Trophoblast cell (in vitro differentiated cells and primary cell): ENCODE measurements at regions not wholly inside any gene's neighbourhood (a gene's known extent, or its start where the extent isn't known, plus 50 kb on each side); places are given as distances from the start of the nearest gene placed in this dataset.

Experiments used
- DNase-seq, 2 donors: peaks; one replicate each; pipeline ENCODE4 v3.0.0-alpha.2; 2016
- H2AFZ ChIP-seq: 2 replicates; pipeline ENCODE4 v1.6.1; 2013; ENCODE audit warnings: low read length, moderate library complexity, mild to moderate bottlenecking; ENCODE audit not compliant: insufficient read depth, poor library complexity
- H2AK5ac ChIP-seq: 2 replicates; pipeline ENCODE4 v1.6.1; 2013; ENCODE audit warnings: mild to moderate bottlenecking, low read length
- H2BK120ac ChIP-seq: 2 replicates; pipeline ENCODE4 v1.6.1; 2013; ENCODE audit warnings: low read length, mild to moderate bottlenecking, moderate library complexity; ENCODE audit not compliant: insufficient read depth, poor library complexity
- H2BK12ac ChIP-seq: 2 replicates; pipeline ENCODE4 v1.6.1; 2013; ENCODE audit warnings: mild to moderate bottlenecking, low read length, moderate library complexity
- H2BK5ac ChIP-seq: 2 replicates; pipeline ENCODE4 v1.6.1; 2013; ENCODE audit warnings: low read length, low read depth, moderate library complexity, mild to moderate bottlenecking; ENCODE audit not compliant: poor library complexity
- H3K14ac ChIP-seq: 2 replicates; pipeline ENCODE4 v1.6.1; 2013; ENCODE audit warnings: mild to moderate bottlenecking, low read length
- H3K18ac ChIP-seq: 2 replicates; pipeline ENCODE4 v1.6.1; 2013; ENCODE audit warnings: mild to moderate bottlenecking, low read length
- H3K23ac ChIP-seq: 2 replicates; pipeline ENCODE4 v1.6.1; 2013; ENCODE audit warnings: low read length
- H3K27ac ChIP-seq: 2 replicates; pipeline ENCODE4 v1.5.1; 2013; ENCODE audit warnings: low read depth, mild to moderate bottlenecking, inconsistent platforms, low read length, moderate library complexity
- H3K27me3 ChIP-seq: 2 replicates; pipeline ENCODE4 v1.6.1; 2013; ENCODE audit warnings: inconsistent platforms, mild to moderate bottlenecking, low read length, moderate library complexity; ENCODE audit not compliant: insufficient read depth
- H3K36me3 ChIP-seq, 2 experiments: 1 replicate in 1 of 2; 2 replicates in 1 of 2; pipeline ENCODE4 v1.6.1; 2013; ENCODE audit warnings: low read length in 2 of 2, mild to moderate bottlenecking in 2 of 2, moderate library complexity in 1 of 2; ENCODE audit not compliant: insufficient read depth in 2 of 2, control insufficient read depth in 1 of 2
- H3K4ac ChIP-seq: 2 replicates; pipeline ENCODE4 v1.6.1; 2013; ENCODE audit warnings: low read depth, mild to moderate bottlenecking, low read length, moderate library complexity
- H3K4me1 ChIP-seq, 2 experiments: 1 replicate in 1 of 2; 2 replicates in 1 of 2; pipeline ENCODE4 v1.6.1; 2013; ENCODE audit warnings: low read length in 2 of 2, mild to moderate bottlenecking in 2 of 2, moderate library complexity in 1 of 2; ENCODE audit not compliant: insufficient read depth in 2 of 2, control insufficient read depth in 1 of 2
- H3K4me2 ChIP-seq: 2 replicates; pipeline ENCODE4 v1.6.1; 2013; ENCODE audit warnings: inconsistent platforms, mild to moderate bottlenecking, low read length, moderate library complexity
- H3K4me3 ChIP-seq: 2 replicates; pipeline ENCODE4 v1.5.1; 2013; ENCODE audit warnings: mild to moderate bottlenecking, low read depth, low read length, inconsistent platforms
- H3K79me1 ChIP-seq: one replicate; pipeline ENCODE4 v1.6.1; 2013; ENCODE audit warnings: low read length
- H3K79me2 ChIP-seq: 2 replicates; pipeline ENCODE4 v1.6.1; 2013; ENCODE audit warnings: low read length, mild to moderate bottlenecking; ENCODE audit not compliant: control insufficient read depth, insufficient read depth, poor library complexity
- H3K9ac ChIP-seq: 2 replicates; pipeline ENCODE4 v1.6.1; 2013; ENCODE audit warnings: mild to moderate bottlenecking, low read length
- H3K9me3 ChIP-seq: 2 replicates; pipeline ENCODE4 v1.6.1; 2013; ENCODE audit warnings: low read depth, mild to moderate bottlenecking, control low read depth, inconsistent platforms, low read length; ENCODE audit not compliant: insufficient read depth
- H4K12ac ChIP-seq: 2 replicates; pipeline ENCODE4 v1.6.1; 2013; ENCODE audit warnings: low read depth, mild to moderate bottlenecking, low read length, moderate library complexity
- H4K8ac ChIP-seq: 2 replicates; pipeline ENCODE4 v1.6.1; 2013; ENCODE audit warnings: low read depth, mild to moderate bottlenecking, low read length, moderate library complexity
- H4K91ac ChIP-seq: one replicate; pipeline ENCODE4 v1.6.1; 2013; ENCODE audit warnings: low read depth, mild to moderate bottlenecking, low read length, moderate library complexity
- WGBS: extraction: QIAGEN DNeasy Blood & Tissue Kit; methylation state at CpG from one replicate; pipeline ENCODE4 v1.1.7; 2013; ENCODE audit warnings: missing lambda C conversion rate; ENCODE audit not compliant: insufficient read length, insufficient coverage; ENCODE audit errors: extremely low coverage; 5-methylcytosine and 5-hydroxymethylcytosine counted together

DNA sequence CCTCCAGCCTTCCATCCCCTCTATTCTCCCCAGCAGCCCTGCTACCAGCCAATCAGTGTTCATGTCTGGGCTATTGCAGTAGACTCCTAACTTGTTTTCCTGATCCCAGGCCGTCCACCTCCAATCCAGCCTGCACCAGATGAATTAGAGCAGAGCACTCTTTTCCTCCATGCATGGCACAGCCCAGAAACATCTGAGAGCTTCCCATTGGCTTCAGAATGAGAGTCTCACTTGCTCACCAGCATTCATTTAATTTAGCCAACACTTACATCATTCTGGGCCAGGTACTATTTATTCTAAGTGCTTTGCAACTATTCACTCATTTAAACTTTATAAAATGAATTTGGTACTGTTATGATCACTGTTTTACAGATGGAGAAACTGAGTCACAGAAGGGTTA lies 51.4 kb upstream of the DUSP5 start:
- Histone ChIP-seq H3K36me3 (no peaks in the 10 kb centered on the region), H2BK120ac (peak overlapping the region; percentile 41), H3K4me2 (no peak overlapping the region), H3K14ac (no peak overlapping the region), H4K91ac (peak overlapping the region; percentile 55), H3K4me3 (no peak overlapping the region), H2BK12ac (peak overlapping the region; percentile 61), H3K9ac (no peak overlapping the region), H3K9me3 (no peaks in the 10 kb centered on the region), H4K8ac (no peak overlapping the region), H3K23ac (no peak overlapping the region), H3K18ac (no peak overlapping the region), H3K79me1 (peaks cover 7% of the 10 kb centered on the region), H3K4me1 (peaks cover 8 to 11% of the 10 kb centered on the region in 2 experiments), H3K27ac (no peak overlapping the region), H2AFZ (no peak overlapping the region), H2AK5ac (no peak overlapping the region), H2BK5ac (no peak overlapping the region), H3K27me3 (no peaks in the 10 kb centered on the region), H4K12ac (no peak overlapping the region), H3K4ac (no peak overlapping the region), H3K79me2 (no peaks in the 10 kb centered on the region)
- no CpG with 5 or more reads among the region's 1 CpG for WGBS
- no peak for DNase-seq

DNA sequence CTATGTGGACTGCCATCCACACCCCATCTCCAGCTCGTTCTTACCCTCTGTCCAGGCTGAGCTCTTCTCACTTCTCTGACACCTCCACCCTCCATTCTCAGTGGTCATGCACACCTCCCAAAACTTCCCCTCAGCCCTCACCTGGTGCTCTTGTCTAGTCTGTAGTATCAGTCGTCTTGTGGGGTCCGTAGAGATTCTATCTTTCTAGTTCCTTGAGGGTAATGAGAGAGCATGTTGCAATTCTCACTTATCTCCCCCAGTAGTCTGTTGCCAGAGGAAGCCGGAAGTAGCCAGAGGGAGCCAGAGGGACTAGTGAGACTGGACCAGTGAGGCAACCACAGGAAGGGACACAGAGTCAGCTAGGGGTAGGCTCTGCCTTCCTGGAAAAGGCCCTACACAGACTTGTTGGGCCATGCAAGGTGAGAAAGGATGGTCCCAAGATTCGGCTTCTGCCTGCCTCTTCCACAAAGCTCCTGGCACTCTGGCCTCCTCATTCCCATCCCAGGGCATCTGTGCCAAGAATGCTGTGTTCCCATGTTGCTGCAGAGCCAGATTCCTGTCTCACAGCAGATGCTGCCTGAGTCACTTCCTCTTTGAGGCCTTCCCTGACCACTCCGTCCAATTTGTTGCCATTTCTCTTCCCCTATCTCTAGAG lies 50.6 kb upstream of the DUSP5 start:
- no peak overlapping the region for H3K4ac ChIP-seq
- H3K27ac ChIP-seq = peak overlapping the region; percentile 49
- H2BK120ac ChIP-seq = peak overlapping the region; percentile 61
- H4K12ac ChIP-seq = no peak overlapping the region
- DNase-seq = peak; percentile 71 to 80
- no peak overlapping the region for H2AK5ac ChIP-seq
- H2BK12ac ChIP-seq = peak overlapping the region; percentile 46
- H4K8ac ChIP-seq = peak overlapping the region; percentile 57
- peak overlapping the region; percentile 80 for H4K91ac ChIP-seq
- H3K23ac ChIP-seq = no peak overlapping the region
- H3K18ac ChIP-seq = peak overlapping the region; percentile 41
- H2BK5ac ChIP-seq = peak overlapping the region; percentile 81
- H3K14ac ChIP-seq = peak overlapping the region; percentile 73
- peaks cover 7% of the 10 kb centered on the region for H3K79me1 ChIP-seq
- no peaks in the 10 kb centered on the region for H3K79me2 ChIP-seq
- no CpG with 5 or more reads among the region's 6 CpGs for WGBS
- H3K9ac ChIP-seq = no peak overlapping the region
- no peaks in the 10 kb centered on the region for H3K27me3 ChIP-seq
- H3K4me1 ChIP-seq = peaks cover 8 to 11% of the 10 kb centered on the region in 2 experiments
- no peak overlapping the region for H3K4me3 ChIP-seq
- H3K4me2 ChIP-seq = no peak overlapping the region
- H3K9me3 ChIP-seq = no peaks in the 10 kb centered on the region
- H3K36me3 ChIP-seq = no peaks in the 10 kb centered on the region
- peak overlapping the region; percentile 53 for H2AFZ ChIP-seq

DNA sequence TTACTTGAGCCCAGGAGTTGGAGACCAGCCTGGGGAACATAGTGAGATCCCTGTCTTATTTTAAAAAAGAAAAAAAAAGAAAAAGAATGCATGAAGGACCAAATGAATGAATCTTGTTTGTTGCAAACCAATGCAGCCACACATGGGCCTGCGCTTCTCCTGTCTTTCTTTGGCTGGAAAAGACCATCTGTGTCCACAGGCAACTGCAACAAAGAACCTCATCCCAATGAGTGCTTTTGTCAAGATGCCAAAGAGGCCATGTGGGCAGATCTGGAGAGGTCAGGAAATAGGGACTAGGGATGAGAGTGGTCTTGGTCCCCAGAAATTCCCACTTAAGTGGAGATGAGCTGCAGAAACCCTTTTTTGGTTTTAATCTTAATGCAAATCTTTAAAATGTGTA lies 49.8 kb upstream of the DUSP5 start:
- H4K8ac ChIP-seq = no peak overlapping the region
- H3K27me3 ChIP-seq = no peaks in the 10 kb centered on the region
- H4K91ac ChIP-seq = peak overlapping the region; percentile 32
- no peak overlapping the region for H3K4ac ChIP-seq
- no peak overlapping the region for H3K18ac ChIP-seq
- no CpG with 5 or more reads among the region's 1 CpG for WGBS
- peak overlapping the region; percentile 36 for H3K27ac ChIP-seq
- peak overlapping the region; percentile 20 for H2BK120ac ChIP-seq
- H3K4me3 ChIP-seq = no peak overlapping the region
- no peak overlapping the region for H3K9ac ChIP-seq
- no peaks in the 10 kb centered on the region for H3K36me3 ChIP-seq
- H3K4me2 ChIP-seq = no peak overlapping the region
- no peak overlapping the region for H3K14ac ChIP-seq
- no peaks in the 10 kb centered on the region for H3K79me2 ChIP-seq
- no peak overlapping the region for H2AFZ ChIP-seq
- H3K4me1 ChIP-seq = peaks cover 8 to 11% of the 10 kb centered on the region in 2 experiments
- no peaks in the 10 kb centered on the region for H3K9me3 ChIP-seq
- peaks cover 7% of the 10 kb centered on the region for H3K79me1 ChIP-seq
- H2AK5ac ChIP-seq = no peak overlapping the region
- no peak overlapping the region for H2BK5ac ChIP-seq
- no peak overlapping the region for H3K23ac ChIP-seq
- H4K12ac ChIP-seq = no peak overlapping the region
- DNase-seq = no peak
- H2BK12ac ChIP-seq = peak overlapping the region; percentile 82
